ENCODE measurements at regions not wholly inside any gene's neighbourhood (a gene's known extent, or its start where the extent isn't known, plus 50 kb on each side); places are given as distances from the start of the nearest gene placed in this dataset.

GRCh38 chr10:30786906-30787305, 157.4 kb upstream of the LYZL2 start:
- no peaks in the 10 kb centered on the region for H3K36me3 ChIP-seq (ENCODE audit: low read depth)
- H3K27me3 ChIP-seq (ENCODE audit: insufficient read depth, poor library complexity, severe bottlenecking), result no peaks in the 10 kb centered on the region
- no peaks in the 10 kb centered on the region for H3K9me3 ChIP-seq (ENCODE audit: severe bottlenecking)
- ATAC-seq (ENCODE audit: low read depth), result no peak
- no peak overlapping the region for H3K4me3 ChIP-seq (ENCODE audit: severe bottlenecking)
- no peak for TF ChIP-seq CTCF (IDR thresholded peaks at IDR 0.05; ENCODE audit: poor library complexity, severe bottlenecking)
- H3K27ac ChIP-seq (ENCODE audit: poor library complexity, severe bottlenecking), result no peak overlapping the region
- no peaks in the 10 kb centered on the region for H3K4me1 ChIP-seq (ENCODE audit: insufficient read depth, poor library complexity, severe bottlenecking)
- DNase-seq (ENCODE audit: low spot score), result no peak

GRCh38 chr10:30786131-30786530, 156.6 kb upstream of the LYZL2 start:
- Histone ChIP-seq H3K36me3 (ENCODE audit: low read depth) (no peaks in the 10 kb centered on the region), H3K9me3 (ENCODE audit: severe bottlenecking) (no peaks in the 10 kb centered on the region), H3K4me3 (ENCODE audit: severe bottlenecking) (no peak overlapping the region), H3K4me1 (ENCODE audit: insufficient read depth, poor library complexity, severe bottlenecking) (no peaks in the 10 kb centered on the region), H3K27ac (ENCODE audit: poor library complexity, severe bottlenecking) (no peak overlapping the region), H3K27me3 (ENCODE audit: insufficient read depth, poor library complexity, severe bottlenecking) (no peaks in the 10 kb centered on the region)
- DNase-seq (ENCODE audit: low spot score), result no peak
- no peak for TF ChIP-seq CTCF (IDR thresholded peaks at IDR 0.05; ENCODE audit: poor library complexity, severe bottlenecking)
- no peak; the same call in 2 of the 3 replicates for ATAC-seq (ENCODE audit: low read depth)

GRCh38 chr10:30784897-30785605, 155.5 kb upstream of the LYZL2 start:
- Histone ChIP-seq H3K9me3 (ENCODE audit: severe bottlenecking) (no peaks in the 10 kb centered on the region), H3K4me1 (ENCODE audit: insufficient read depth, poor library complexity, severe bottlenecking) (no peaks in the 10 kb centered on the region), H3K27me3 (ENCODE audit: insufficient read depth, poor library complexity, severe bottlenecking) (no peaks in the 10 kb centered on the region), H3K4me3 (ENCODE audit: severe bottlenecking) (peak overlapping the region; percentile 30), H3K27ac (ENCODE audit: poor library complexity, severe bottlenecking) (no peak overlapping the region), H3K36me3 (ENCODE audit: low read depth) (no peaks in the 10 kb centered on the region)
- DNase-seq (ENCODE audit: low spot score), result no peak
- peak; percentile 53 for ATAC-seq (ENCODE audit: low read depth)
- TF ChIP-seq CTCF (IDR thresholded peaks at IDR 0.05; ENCODE audit: poor library complexity, severe bottlenecking), result no peak

- H3K9me3 ChIP-seq (ENCODE audit: severe bottlenecking), result no peaks in the 10 kb centered on the region
- no peak for TF ChIP-seq CTCF (IDR thresholded peaks at IDR 0.05; ENCODE audit: poor library complexity, severe bottlenecking)
- no peaks in the 10 kb centered on the region for H3K36me3 ChIP-seq (ENCODE audit: low read depth)
- peak overlapping the region; percentile 30 for H3K4me3 ChIP-seq (ENCODE audit: severe bottlenecking)
- no peaks in the 10 kb centered on the region for H3K4me1 ChIP-seq (ENCODE audit: insufficient read depth, poor library complexity, severe bottlenecking)
- H3K27ac ChIP-seq (ENCODE audit: poor library complexity, severe bottlenecking), result no peak overlapping the region
- no peak for DNase-seq (ENCODE audit: low spot score)
- H3K27me3 ChIP-seq (ENCODE audit: insufficient read depth, poor library complexity, severe bottlenecking), result no peaks in the 10 kb centered on the region
- no peak for ATAC-seq (ENCODE audit: low read depth)
Measured at GRCh38 chr10:30784524-30784896, 155.0 kb upstream of the LYZL2 start.

- peak; percentile 67; the same call in 2 of the 3 replicates for ATAC-seq (ENCODE audit: low read depth)
- TF ChIP-seq CTCF (IDR thresholded peaks at IDR 0.05; ENCODE audit: poor library complexity, severe bottlenecking), result peak; percentile 89
- no peak overlapping the region for H3K27ac ChIP-seq (ENCODE audit: poor library complexity, severe bottlenecking)
Measured at GRCh38 chr10:30783939-30784501, 154.5 kb upstream of the LYZL2 start.

More at GRCh38 chr10:30783939-30784501, 154.5 kb upstream of the LYZL2 start:
- no peaks in the 10 kb centered on the region for H3K27me3 ChIP-seq (ENCODE audit: insufficient read depth, poor library complexity, severe bottlenecking)
- DNase-seq (ENCODE audit: low spot score), result no peak
- no peaks in the 10 kb centered on the region for H3K9me3 ChIP-seq (ENCODE audit: severe bottlenecking)
- H3K4me3 ChIP-seq (ENCODE audit: severe bottlenecking), result no peak overlapping the region
- no peaks in the 10 kb centered on the region for H3K4me1 ChIP-seq (ENCODE audit: insufficient read depth, poor library complexity, severe bottlenecking)
- H3K36me3 ChIP-seq (ENCODE audit: low read depth), result no peaks in the 10 kb centered on the region
